Limb (tissue), 2 donors: ENCODE measurements at regions not wholly inside any gene's neighbourhood (a gene's known extent, or its start where the extent isn't known, plus 50 kb on each side); places are given as distances from the start of the nearest gene placed in this dataset.
"Not testable (repeated sequence)": the region's sequence is repeated elsewhere in the genome, so short reads cannot be mapped to it uniquely, and the experiment has no call there.

ENCODE experiments used
- DNase-seq, 2 donors: peaks; one replicate each; pipeline ENCODE4 v3.0.0-alpha.2; 2016; ENCODE audit errors: extremely low spot score in 2 of 2

DNA sequence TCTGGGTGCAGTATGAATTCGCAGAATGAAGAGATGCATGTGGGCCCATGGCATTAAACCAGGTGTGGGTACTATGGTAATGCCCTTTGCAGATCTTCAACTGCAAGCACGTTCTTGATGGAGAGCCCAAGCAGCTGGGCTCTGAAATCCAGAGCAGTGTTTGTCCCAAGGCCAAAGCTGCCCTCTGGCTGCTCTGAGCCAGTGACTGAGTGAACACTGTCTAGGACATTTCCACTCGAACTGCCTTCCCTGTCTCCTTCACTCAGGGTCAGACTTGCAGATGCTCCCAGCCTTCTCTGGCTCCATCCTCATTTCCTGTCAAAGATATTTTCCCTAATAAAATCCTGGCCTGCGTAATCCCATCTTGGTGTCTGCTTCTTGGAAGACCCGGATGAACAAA, 80.2 kb upstream of the GJB6 start:
- no peak for DNase-seq

- DNase-seq: no peak
Observed at GRCh38 chr13:20311596-20311995, 79.5 kb upstream of the GJB6 start.

- DNase-seq: no peak
Observed at GRCh38 chr13:20311022-20311421, 78.9 kb upstream of the GJB6 start.

- no peak for DNase-seq
Observed at GRCh38 chr13:20306039-20306438, 73.9 kb upstream of the GJB6 start.

- no peak for DNase-seq
Observed at GRCh38 chr13:20305587-20305986, 73.5 kb upstream of the GJB6 start.

- not testable (repeated sequence) for DNase-seq
Observed at GRCh38 chr13:20304061-20304460, 71.9 kb upstream of the GJB6 start.

GRCh38 chr13:20303636-20304035, 71.5 kb upstream of the GJB6 start:
- no peak for DNase-seq

DNA sequence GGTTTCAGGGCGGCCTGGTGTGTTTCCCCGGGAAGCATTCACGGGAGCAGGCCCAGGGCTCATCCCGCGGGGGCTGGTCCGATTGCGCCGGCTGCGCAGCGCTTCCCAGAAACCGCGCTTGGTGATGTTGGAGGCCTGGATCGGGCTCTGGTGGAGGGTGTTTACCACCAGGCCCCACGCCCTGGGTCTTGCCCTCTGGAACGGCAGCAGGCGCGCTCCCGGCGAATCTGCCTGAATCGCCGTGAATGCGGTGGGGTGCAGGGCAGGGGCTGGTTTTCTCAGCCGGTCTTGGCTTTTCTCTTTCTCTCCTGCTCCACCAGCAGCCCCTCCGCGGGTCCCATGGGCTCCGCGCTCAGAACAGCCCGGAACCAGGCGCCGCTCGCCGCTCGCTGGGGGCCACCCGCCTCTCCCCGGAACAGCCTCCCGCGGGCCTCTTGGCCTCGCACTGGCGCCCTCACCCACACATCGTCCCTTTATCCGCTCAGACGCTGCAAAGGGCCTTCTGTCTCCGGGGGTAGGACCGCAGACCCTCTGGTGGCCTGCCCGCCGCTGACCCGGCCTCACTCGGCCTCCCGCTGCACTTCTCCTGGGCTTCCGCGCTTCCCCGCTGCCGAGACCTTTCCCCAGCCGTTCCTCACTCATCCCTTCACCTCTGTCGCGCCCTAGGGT, 69.4 kb upstream of the GJB6 start:
- peak; percentile 17 to 67 for DNase-seq

- no peak for DNase-seq
Observed at GRCh38 chr13:20301015-20301402, 68.9 kb upstream of the GJB6 start.

GRCh38 chr13:20297181-20297580, 65.1 kb upstream of the GJB6 start:
- DNase-seq: no peak

- DNase-seq: no peak
Observed at GRCh38 chr13:20295956-20296355, 63.8 kb upstream of the GJB6 start.

GRCh38 chr13:20294497-20294896, 62.4 kb upstream of the GJB6 start:
- no peak for DNase-seq

DNA sequence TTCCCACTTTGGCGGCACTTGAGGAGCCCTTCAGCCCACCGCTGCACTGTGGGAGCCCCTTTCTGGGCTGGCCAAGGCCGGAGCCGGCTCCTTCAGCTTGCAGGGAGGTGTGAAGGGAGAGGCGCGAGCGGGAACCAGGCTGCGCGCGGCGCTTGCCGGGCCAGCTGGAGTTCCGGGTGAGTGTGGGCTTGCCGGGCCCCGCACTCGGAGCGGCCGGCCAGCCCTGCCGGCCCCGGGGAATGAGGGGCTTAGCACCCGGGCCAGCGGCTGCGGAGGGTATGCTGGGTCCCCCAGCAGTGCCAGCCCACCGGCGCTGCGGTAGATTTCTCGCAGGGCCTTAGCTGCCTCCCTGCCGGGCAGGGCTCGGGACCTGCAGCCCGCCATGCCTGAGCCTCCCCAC, 60.2 kb upstream of the GJB6 start:
- DNase-seq: not testable (repeated sequence)

DNA sequence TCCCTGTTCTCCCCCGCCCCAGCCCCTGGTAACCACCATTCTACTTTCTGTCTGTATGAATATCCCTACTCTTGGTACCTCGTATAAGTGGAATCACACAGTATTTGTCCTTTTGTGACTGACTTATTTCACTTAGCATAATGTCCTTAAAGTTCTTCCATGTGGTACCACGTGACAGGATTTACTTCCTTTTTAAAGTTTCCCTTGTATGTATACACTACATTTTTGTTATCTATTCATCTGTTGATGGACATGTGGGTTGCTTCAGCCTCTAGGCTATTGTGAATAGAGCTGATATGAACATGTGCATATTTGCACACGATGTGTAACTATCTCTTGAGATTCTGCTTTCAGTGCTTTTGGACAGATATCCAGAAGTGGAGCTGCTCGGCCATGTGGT, 59.6 kb upstream of the GJB6 start:
- no peak for DNase-seq

DNA sequence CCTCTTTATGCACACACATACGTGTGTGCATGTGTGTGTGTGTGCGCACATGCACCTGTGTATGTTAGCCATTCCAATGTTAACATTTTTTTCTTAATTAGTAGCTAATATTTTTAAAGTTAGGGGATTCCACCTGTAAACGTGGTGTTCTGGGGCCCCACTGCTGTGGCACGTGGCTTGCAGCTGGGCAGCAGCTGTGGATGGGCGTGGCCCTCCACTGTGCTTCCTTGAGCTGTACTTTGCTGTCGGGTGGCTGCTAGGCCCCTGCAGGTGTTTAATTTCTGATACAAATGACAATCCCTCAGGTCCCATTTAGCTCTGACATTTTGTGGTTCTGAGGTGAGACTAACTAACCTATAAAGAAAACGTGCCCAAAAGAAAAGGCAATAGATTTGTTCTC, 58.9 kb upstream of the GJB6 start:
- no peak for DNase-seq

DNA sequence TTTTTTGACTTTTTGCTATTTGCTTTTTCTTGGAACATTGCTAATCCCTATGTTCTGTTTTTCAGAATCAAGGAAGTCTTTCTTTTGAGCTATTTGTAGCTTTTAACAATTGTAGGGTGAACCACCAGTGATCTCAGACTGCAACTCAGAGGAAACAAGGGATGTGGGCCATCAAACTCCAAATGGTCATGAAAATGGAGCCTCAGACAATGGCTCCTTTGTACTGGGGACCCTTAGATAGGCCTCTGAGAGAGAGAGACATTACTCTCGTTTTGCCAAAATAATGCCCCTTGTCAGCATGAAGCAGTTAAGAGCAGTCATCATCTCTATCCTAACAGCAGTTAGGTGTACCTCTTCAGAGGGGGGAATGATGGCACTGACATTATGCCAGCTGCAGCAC, 56.4 kb upstream of the GJB6 start:
- no peak for DNase-seq

- DNase-seq: no peak
Observed at GRCh38 chr13:20287976-20288375, 55.9 kb upstream of the GJB6 start.

DNA sequence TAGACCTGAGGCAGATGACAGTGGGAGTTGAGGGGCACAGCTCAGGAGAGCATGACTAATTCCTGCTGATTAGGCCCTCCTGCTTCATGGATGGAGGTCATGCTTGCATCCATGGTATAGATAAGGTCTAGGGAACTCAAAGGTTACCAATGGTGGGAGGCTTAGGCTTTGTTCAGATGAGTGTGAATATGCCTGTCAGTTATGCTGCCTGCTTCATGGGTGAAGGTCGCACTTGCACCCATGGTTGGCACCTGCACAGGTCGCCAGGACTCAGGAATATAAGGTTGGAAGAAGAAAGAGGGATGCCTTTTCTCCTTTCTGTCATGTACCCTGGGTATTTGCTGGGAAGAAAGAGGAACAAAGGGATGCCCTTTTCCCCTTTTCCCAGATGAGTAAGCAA, 53.4 kb upstream of the GJB6 start:
- DNase-seq: no peak
